ENCODE measurements at regions not wholly inside any gene's neighbourhood (a gene's known extent, or its start where the extent isn't known, plus 50 kb on each side); places are given as distances from the start of the nearest gene placed in this dataset.

GRCh38 chr14:59090572-59090971 lies 97.9 kb upstream of the DAAM1 start:
- TF ChIP-seq CTCF (IDR thresholded peaks at IDR 0.05) (no peak), NFYB (CRISPR knock-in tag; conservative IDR thresholded peaks at IDR 0.05; ENCODE audit: low read depth) (no peak), NFATC4 (CRISPR knock-in tag; IDR thresholded peaks at IDR 0.05) (no peak)
- TF ChIP-seq, protein P1, sequence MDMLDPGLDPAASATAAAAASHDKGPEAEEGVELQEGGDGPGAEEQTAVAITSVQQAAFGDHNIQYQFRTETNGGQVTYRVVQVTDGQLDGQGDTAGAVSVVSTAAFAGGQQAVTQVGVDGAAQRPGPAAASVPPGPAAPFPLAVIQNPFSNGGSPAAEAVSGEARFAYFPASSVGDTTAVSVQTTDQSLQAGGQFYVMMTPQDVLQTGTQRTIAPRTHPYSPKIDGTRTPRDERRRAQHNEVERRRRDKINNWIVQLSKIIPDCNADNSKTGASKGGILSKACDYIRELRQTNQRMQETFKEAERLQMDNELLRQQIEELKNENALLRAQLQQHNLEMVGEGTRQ (CRISPR knock-in tag; IDR thresholded peaks at IDR 0.05), result no peak
